NB4 (cell line): ENCODE measurements at regions not wholly inside any gene's neighbourhood (a gene's known extent, or its start where the extent isn't known, plus 50 kb on each side); places are given as distances from the start of the nearest gene placed in this dataset.
A peak's percentile ranks its signal among the peaks of the same experiment; 100 is the strongest.

Experiments
- DNase-seq: peaks from one replicate; pipeline ENCODE4 v3.0.0; 2010; ENCODE audit warnings: low read depth
- H3K4me3 ChIP-seq: one replicate; pipeline ENCODE4 v1.5.1; 2011; ENCODE audit warnings: mild to moderate bottlenecking, low read depth, low read length, moderate library complexity
- CTCF ChIP-seq: IDR thresholded peaks from one replicate; pipeline ENCODE4 v1.5.1; 2012; ENCODE audit warnings: low read depth, low read length
- MAX ChIP-seq: IDR thresholded peaks from 2 replicates; pipeline ENCODE4 v1.6.1; 2011; ENCODE audit warnings: low read depth, low read length
- MYC ChIP-seq: IDR thresholded peaks from 2 replicates; pipeline ENCODE4 v1.6.1; 2011; ENCODE audit warnings: low read depth, low read length
- POLR2A ChIP-seq: IDR thresholded peaks from 2 replicates; pipeline ENCODE4 v1.6.1; 2011; ENCODE audit warnings: mild to moderate bottlenecking; ENCODE audit not compliant: insufficient read length; ENCODE audit errors: extremely low read depth

GRCh38 chr12:98410356-98410755 is 105.0 kb upstream of the TMPO start:
- TF ChIP-seq POLR2A (no peak), MAX (no peak), MYC (no peak), CTCF (no peak)
- H3K4me3 ChIP-seq = no peak overlapping the region
- DNase-seq = no peak

GRCh38 chr12:98416845-98417244 is 98.5 kb upstream of the TMPO start:
- TF ChIP-seq CTCF = peak; percentile 31
- no peak for TF ChIP-seq MAX
- TF ChIP-seq POLR2A = no peak
- peak; percentile 76 for DNase-seq

GRCh38 chr12:98417266-98417665 is 98.1 kb upstream of the TMPO start:
- peak; percentile 62 for DNase-seq
- TF ChIP-seq MYC = no peak
- TF ChIP-seq MAX = peak; percentile 53; the same call in 1 of the 2 replicates
- H3K4me3 ChIP-seq = no peak overlapping the region

More at GRCh38 chr12:98416845-98417244, 98.5 kb upstream of the TMPO start:
- no peak overlapping the region for H3K4me3 ChIP-seq

GRCh38 chr12:98418357-98419075 is 96.9 kb upstream of the TMPO start:
- peak; percentile 71 for DNase-seq
- TF ChIP-seq CTCF (no peak), POLR2A (no peak), MYC (no peak), MAX (no peak)
- H3K4me3 ChIP-seq = no peak overlapping the region

GRCh38 chr12:98419081-98419794 is 96.2 kb upstream of the TMPO start:
- no peak overlapping the region for H3K4me3 ChIP-seq
- TF ChIP-seq CTCF (no peak), MYC (no peak), POLR2A (no peak), MAX (no peak)
- no peak for DNase-seq

GRCh38 chr12:98419795-98420404 is 95.5 kb upstream of the TMPO start:
- TF ChIP-seq MAX (no peak), MYC (no peak), CTCF (no peak), POLR2A (no peak)
- no peak for DNase-seq
- H3K4me3 ChIP-seq = no peak overlapping the region
